Body of pancreas (tissue), 4 donors: ENCODE measurements at regions not wholly inside any gene's neighbourhood (a gene's known extent, or its start where the extent isn't known, plus 50 kb on each side); places are given as distances from the start of the nearest gene placed in this dataset.
"Not testable (repeated sequence)": the region's sequence is repeated elsewhere in the genome, so short reads cannot be mapped to it uniquely, and the experiment has no call there.

Source experiments
- ATAC-seq: fragments of 150-250 bp; one replicate; pipeline ENCODE4 v1.9.1; 2016
- DNase-seq, 4 donors: peaks; one replicate each; pipeline ENCODE4 v3.0.0-alpha.2; 2019
- H3K27ac ChIP-seq, 4 donors: fragments of 200-600 bp; sonication (generic); 1 replicate in 3 of 4; 2 replicates in 1 of 4; pipeline versions ENCODE4 v1.5.1 to v1.6.1; 2016 to 2019; ENCODE audit warnings: mild to moderate bottlenecking in 1 of 4, mixed read lengths in 1 of 4, moderate library complexity in 1 of 4
- H3K27me3 ChIP-seq, 2 donors: fragments of 200-600 bp; sonication (generic); one replicate each; pipeline ENCODE4 v1.6.0; 2016; ENCODE audit warnings: mild to moderate bottlenecking in 1 of 2
- H3K36me3 ChIP-seq, 2 donors: fragments of 200-600 bp; sonication (generic); replicated peaks in 1 of 2; 2 replicates each; pipeline ENCODE4 v1.5.1; 2016; ENCODE audit warnings: low read depth in 2 of 2; ENCODE audit not compliant: insufficient read depth in 1 of 2
- H3K4me1 ChIP-seq: fragments of 200-600 bp; sonication (generic); one replicate; pipeline ENCODE4 v1.6.0; 2016
- H3K4me3 ChIP-seq, 2 donors: fragments of 200-600 bp; sonication (generic); 1 replicate in 1 of 2; 2 replicates in 1 of 2; pipeline ENCODE4 v1.5.1; 2016 to 2019
- H3K9me3 ChIP-seq, 3 donors: fragments of 200-600 bp; sonication (generic); 1 replicate in 2 of 3; 2 replicates in 1 of 3; pipeline ENCODE4 v1.5.1; 2016
- CTCF ChIP-seq, 7 experiments: fragments of 450-650 bp in 4 of 7; fragments of 200-600 bp in 3 of 7; sonication (generic) in 3 of 7; IDR thresholded peaks; one replicate each; pipeline ENCODE4 v1.5.1; 2016 to 2019; ENCODE audit warnings: antibody characterized with exemption in 7 of 7
- POLR2A ChIP-seq, 3 donors: fragments of 450-650 bp; IDR thresholded peaks; one replicate each; pipeline ENCODE4 v1.6.1; 2016; ENCODE audit warnings: antibody characterized with exemption in 3 of 3, mild to moderate bottlenecking in 2 of 3
- WGBS, 2 donors: methylation state at CpG; one replicate each; pipeline ENCODE4 v1.1.5; 2017; 5-methylcytosine and 5-hydroxymethylcytosine counted together
- intact Hi-C: fragments of 100-400 bp; cut with DNase I; formaldehyde crosslinking; loops from one replicate; pipeline ENCODE4 v1.15.1; 2023

GRCh38 chr10:45555795-45556194 is 116.8 kb downstream of the ZFAND4 start:
- Histone ChIP-seq H3K4me1 (peaks cover 12% of the 10 kb centered on the region), H3K4me3 (no peak overlapping the region), H3K27ac (no peak overlapping the region), H3K36me3 (no peaks in the 10 kb centered on the region), H3K9me3 (no peaks in the 10 kb centered on the region), H3K27me3 (no peaks in the 10 kb centered on the region)
- WGBS, 2 donors: 75 to 93% methylated on average over 3 of the region's 3 CpGs
- no peak for ATAC-seq
- intact Hi-C loops: no loop called here
- TF ChIP-seq POLR2A (IDR thresholded peaks at IDR 0.05): no peak
- TF ChIP-seq CTCF (IDR thresholded peaks at IDR 0.05): no peak
- no peak for DNase-seq

GRCh38 chr10:45555332-45555731 is 117.2 kb downstream of the ZFAND4 start:
- ATAC-seq, DNase-seq, H3K27me3 ChIP-seq, intact Hi-C loops, H3K4me3 ChIP-seq, H3K9me3 ChIP-seq, H3K36me3 ChIP-seq, H3K27ac ChIP-seq: not testable (repeated sequence)
- H3K4me1 ChIP-seq: peaks cover 12% of the 10 kb centered on the region
- 85 to 98% methylated on average over 5 of the region's 5 CpGs for WGBS, 2 donors

- TF ChIP-seq CTCF (IDR thresholded peaks at IDR 0.05) (no peak), POLR2A (IDR thresholded peaks at IDR 0.05) (no peak)
- no peak overlapping the region for H3K4me3 ChIP-seq
- intact Hi-C loops: no loop called here
- peaks cover 17% of the 10 kb centered on the region for H3K4me1 ChIP-seq
- WGBS, 2 donors: 91 to 93% methylated on average over 2 of the region's 2 CpGs
- no peaks in the 10 kb centered on the region for H3K36me3 ChIP-seq
- no peaks in the 10 kb centered on the region for H3K9me3 ChIP-seq
- no peaks in the 10 kb centered on the region for H3K27me3 ChIP-seq
- H3K27ac ChIP-seq: no peak overlapping the region
- DNase-seq (no peak), ATAC-seq (no peak)
These were observed 119.0 kb downstream of the ZFAND4 start for GRCh38 chr10:45553613-45554012.

GRCh38 chr10:45553155-45553554 is 119.4 kb downstream of the ZFAND4 start:
- H3K27me3 ChIP-seq: no peaks in the 10 kb centered on the region
- no peaks in the 10 kb centered on the region for H3K36me3 ChIP-seq
- no peaks in the 10 kb centered on the region for H3K9me3 ChIP-seq
- no peak for ATAC-seq
- intact Hi-C loops: no loop called here
- DNase-seq: no peak
- no peak overlapping the region for H3K27ac ChIP-seq
- H3K4me1 ChIP-seq: peaks cover 22% of the 10 kb centered on the region
- WGBS, 2 donors: 82 to 97% methylated on average over 1 of the region's 1 CpG
- no peak for TF ChIP-seq POLR2A (IDR thresholded peaks at IDR 0.05)
- no peak for TF ChIP-seq CTCF (IDR thresholded peaks at IDR 0.05)
- H3K4me3 ChIP-seq: no peak overlapping the region

GRCh38 chr10:45552476-45552875 is 120.1 kb downstream of the ZFAND4 start:
- Histone ChIP-seq H3K4me1 (peaks cover 26% of the 10 kb centered on the region), H3K36me3 (no peaks in the 10 kb centered on the region), H3K27ac (no peak overlapping the region), H3K4me3 (no peak overlapping the region), H3K9me3 (no peaks in the 10 kb centered on the region), H3K27me3 (no peaks in the 10 kb centered on the region)
- WGBS, 2 donors: 80 to 90% methylated on average over 5 of the region's 5 CpGs
- ATAC-seq: no peak
- TF ChIP-seq CTCF (IDR thresholded peaks at IDR 0.05) (no peak), POLR2A (IDR thresholded peaks at IDR 0.05) (no peak)
- intact Hi-C loops: no loop called here
- DNase-seq: no peak
